ENCODE measurements at regions not wholly inside any gene's neighbourhood (a gene's known extent, or its start where the extent isn't known, plus 50 kb on each side); places are given as distances from the start of the nearest gene placed in this dataset.

DNA sequence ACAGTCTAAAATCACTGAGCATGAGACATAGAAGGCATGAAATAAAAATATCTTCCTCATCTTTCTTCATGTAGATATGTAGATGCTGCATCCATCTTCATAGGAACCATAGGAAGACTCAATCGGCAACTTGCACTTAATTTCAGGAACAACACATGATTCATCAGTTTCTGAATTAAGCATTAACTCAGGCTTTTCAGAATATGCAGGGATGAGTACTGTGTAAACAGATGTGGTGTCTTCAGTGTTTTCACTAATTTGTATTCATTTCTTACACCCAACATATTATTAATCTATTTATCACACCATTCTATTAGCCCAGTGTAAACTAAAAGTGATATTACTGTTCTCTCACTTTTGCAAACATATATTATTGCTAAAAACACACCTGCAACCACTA, 305.9 kb upstream of the DAB2 start:
- Histone ChIP-seq H3K36me3 (no peaks in the 10 kb centered on the region), H3K27ac (no peak overlapping the region), H3K9me3 (no peaks in the 10 kb centered on the region), H3K27me3 (no peaks in the 10 kb centered on the region), H3K4me1 (no peaks in the 10 kb centered on the region), H3K4me3 (no peak overlapping the region)
- intact Hi-C loops (cut with DNase I), result no loop called here
- TF ChIP-seq, protein P1, sequence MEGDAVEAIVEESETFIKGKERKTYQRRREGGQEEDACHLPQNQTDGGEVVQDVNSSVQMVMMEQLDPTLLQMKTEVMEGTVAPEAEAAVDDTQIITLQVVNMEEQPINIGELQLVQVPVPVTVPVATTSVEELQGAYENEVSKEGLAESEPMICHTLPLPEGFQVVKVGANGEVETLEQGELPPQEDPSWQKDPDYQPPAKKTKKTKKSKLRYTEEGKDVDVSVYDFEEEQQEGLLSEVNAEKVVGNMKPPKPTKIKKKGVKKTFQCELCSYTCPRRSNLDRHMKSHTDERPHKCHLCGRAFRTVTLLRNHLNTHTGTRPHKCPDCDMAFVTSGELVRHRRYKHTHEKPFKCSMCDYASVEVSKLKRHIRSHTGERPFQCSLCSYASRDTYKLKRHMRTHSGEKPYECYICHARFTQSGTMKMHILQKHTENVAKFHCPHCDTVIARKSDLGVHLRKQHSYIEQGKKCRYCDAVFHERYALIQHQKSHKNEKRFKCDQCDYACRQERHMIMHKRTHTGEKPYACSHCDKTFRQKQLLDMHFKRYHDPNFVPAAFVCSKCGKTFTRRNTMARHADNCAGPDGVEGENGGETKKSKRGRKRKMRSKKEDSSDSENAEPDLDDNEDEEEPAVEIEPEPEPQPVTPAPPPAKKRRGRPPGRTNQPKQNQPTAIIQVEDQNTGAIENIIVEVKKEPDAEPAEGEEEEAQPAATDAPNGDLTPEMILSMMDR (IDR thresholded peaks at IDR 0.05), result no peak
- no peak for DNase-seq (ENCODE audit: low spot score in 2 of 2)

DNA sequence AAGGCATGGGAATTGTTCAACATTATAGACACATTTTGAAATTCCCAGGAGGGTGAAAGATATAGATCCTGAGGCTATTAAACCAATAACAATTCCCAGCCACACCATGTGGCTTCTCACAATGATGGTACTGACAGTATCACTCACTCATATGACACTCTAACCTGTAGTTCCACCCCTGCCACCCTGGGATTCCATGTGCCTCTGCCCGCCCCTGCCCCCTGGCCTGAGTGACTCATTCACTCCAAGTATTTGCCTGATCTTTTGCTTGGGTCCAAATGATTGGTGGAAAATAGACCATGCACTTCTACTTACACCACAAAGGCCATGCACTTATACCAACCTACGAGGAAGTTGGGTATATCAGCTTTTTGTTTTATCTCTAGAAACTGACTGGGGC, 305.2 kb upstream of the DAB2 start:
- TF ChIP-seq, protein P1 (IDR thresholded peaks at IDR 0.05), result no peak
- no peak overlapping the region for H3K27ac ChIP-seq
- no peaks in the 10 kb centered on the region for H3K4me1 ChIP-seq
- H3K9me3 ChIP-seq, result no peaks in the 10 kb centered on the region
- no peak for DNase-seq (ENCODE audit: low spot score in 2 of 2)
- intact Hi-C loops (cut with DNase I), result no loop called here
- no peaks in the 10 kb centered on the region for H3K27me3 ChIP-seq
- no peak overlapping the region for H3K4me3 ChIP-seq
- H3K36me3 ChIP-seq, result no peaks in the 10 kb centered on the region

DNA sequence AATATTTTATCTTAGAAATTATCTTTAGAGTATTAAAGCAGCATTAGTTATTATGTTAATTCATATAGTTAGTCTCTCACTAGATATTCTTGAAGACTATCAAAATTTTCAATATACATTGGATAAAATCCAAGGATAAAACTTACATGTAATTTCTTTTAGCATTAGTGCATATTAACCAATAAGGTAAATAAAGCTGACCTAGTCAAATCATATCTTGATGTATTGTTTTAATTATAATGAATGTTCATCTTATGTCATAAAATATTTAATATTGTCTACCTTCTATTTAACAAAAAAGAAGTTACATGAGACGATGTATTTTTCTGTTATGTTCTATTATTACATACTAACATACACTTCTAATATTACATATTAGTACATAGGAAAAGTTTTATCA, 301.7 kb upstream of the DAB2 start:
- no peaks in the 10 kb centered on the region for H3K4me1 ChIP-seq
- no peak overlapping the region for H3K27ac ChIP-seq
- H3K9me3 ChIP-seq, result no peaks in the 10 kb centered on the region
- no peak for DNase-seq (ENCODE audit: low spot score in 2 of 2)
- H3K4me3 ChIP-seq, result no peak overlapping the region
- TF ChIP-seq, protein P1 (IDR thresholded peaks at IDR 0.05), result no peak
- H3K27me3 ChIP-seq, result no peaks in the 10 kb centered on the region
- H3K36me3 ChIP-seq, result no peaks in the 10 kb centered on the region
- intact Hi-C loops (cut with DNase I), result no loop called here

DNA sequence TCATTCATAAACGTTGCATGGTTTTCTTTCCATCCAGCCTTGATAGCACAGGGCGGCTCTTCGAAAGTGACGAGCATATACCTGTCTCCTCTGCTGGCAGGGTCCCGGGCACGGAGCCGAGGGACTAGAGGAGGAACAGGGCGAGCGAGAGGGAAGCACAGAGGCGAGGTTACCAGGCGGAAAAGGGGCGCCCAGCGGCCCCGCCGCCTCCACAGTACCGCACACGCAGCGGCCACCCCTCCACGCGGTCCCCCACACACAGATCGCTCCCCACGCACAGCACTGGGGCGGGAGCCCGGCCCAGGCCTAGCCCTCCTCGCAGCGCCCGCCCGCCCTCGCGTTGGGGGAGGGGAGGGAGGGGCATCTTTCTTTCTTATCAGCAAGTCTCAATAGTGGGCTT, 296.6 kb upstream of the DAB2 start:
- H3K36me3 ChIP-seq, result no peaks in the 10 kb centered on the region
- no peaks in the 10 kb centered on the region for H3K4me1 ChIP-seq
- DNase-seq (ENCODE audit: low spot score in 2 of 2), result no peak
- TF ChIP-seq, protein P1 (IDR thresholded peaks at IDR 0.05), result no peak
- H3K4me3 ChIP-seq, result no peak overlapping the region
- no peak overlapping the region for H3K27ac ChIP-seq
- H3K9me3 ChIP-seq, result no peaks in the 10 kb centered on the region
- intact Hi-C loops (cut with DNase I), result no loop called here
- H3K27me3 ChIP-seq, result no peaks in the 10 kb centered on the region

DNA sequence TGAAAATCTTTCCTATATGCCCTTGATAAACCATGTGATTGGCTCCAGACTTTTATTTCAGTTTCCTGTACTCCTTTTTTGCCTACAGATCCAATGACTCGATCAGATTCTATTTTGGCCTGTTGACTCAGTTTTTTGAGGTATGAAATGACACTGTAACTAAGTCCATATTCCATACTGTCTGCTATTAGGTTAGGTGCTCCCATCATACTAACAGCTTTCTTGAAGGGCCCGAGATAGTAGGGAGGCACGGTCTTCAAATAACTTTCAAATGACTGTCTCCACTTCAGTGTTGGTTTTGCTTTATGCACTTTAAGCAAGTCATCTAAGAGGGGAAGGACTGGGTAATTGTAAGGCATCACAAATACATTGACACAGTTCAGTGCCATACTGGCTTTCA, 295.4 kb upstream of the DAB2 start:
- no peak for DNase-seq (ENCODE audit: low spot score in 2 of 2)
- Histone ChIP-seq H3K4me3 (no peak overlapping the region), H3K9me3 (no peaks in the 10 kb centered on the region), H3K27ac (no peak overlapping the region), H3K4me1 (no peaks in the 10 kb centered on the region), H3K27me3 (no peaks in the 10 kb centered on the region), H3K36me3 (no peaks in the 10 kb centered on the region)
- intact Hi-C loops (cut with DNase I), result no loop called here
- TF ChIP-seq, protein P1 (IDR thresholded peaks at IDR 0.05), result no peak

DNA sequence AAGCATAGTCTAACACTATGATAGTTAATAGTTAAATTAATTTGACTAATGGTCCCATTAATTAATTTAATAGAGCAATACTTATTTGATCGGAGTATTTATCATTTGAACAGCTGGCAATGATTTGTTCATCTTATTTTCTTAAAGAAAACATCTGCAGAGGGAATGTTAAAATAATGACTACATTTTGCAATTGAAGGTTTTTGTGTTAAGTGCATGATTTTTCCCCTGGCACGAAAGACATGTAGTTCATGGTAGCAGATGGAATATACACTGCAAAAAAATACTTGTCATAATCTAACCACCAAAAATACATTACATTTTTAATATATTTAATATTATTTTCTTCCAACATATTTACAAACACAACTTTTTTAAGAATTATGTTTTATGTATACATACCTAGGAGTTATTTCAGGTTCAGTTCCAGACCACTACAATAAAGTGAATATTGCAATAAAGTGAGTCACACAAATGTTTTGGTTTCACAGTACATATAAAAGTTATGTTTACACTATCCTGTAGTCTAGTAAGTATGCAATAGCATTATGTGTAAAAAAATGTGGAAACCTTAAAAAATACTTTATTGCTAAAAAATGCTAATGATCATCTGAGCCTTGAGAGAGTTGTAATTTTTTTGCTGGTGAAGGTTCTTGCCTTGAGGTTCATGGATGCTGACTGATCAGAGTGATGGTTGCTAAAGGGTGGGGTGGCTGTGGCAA, 292.6 kb upstream of the DAB2 start:
- Histone ChIP-seq H3K4me1 (no peaks in the 10 kb centered on the region), H3K4me3 (no peak overlapping the region), H3K27ac (no peak overlapping the region), H3K27me3 (no peaks in the 10 kb centered on the region), H3K36me3 (no peaks in the 10 kb centered on the region), H3K9me3 (no peaks in the 10 kb centered on the region)
- TF ChIP-seq, protein P1 (IDR thresholded peaks at IDR 0.05), result no peak
- intact Hi-C loops (cut with DNase I), result no loop called here
- no peak for DNase-seq (ENCODE audit: low spot score in 2 of 2)

All from ascending aorta (tissue), 2 donors.